Suprapubic skin (tissue), 4 donors: ENCODE measurements at regions not wholly inside any gene's neighbourhood (a gene's known extent, or its start where the extent isn't known, plus 50 kb on each side); places are given as distances from the start of the nearest gene placed in this dataset.

Experiments used
- DNase-seq, 2 donors: peaks; one replicate each; pipeline ENCODE4 v3.0.0-alpha.2; 2019; ENCODE audit warnings: low spot score in 2 of 2
- H3K27ac ChIP-seq: fragments of 200-600 bp; sonication (generic); one replicate; pipeline ENCODE4 v1.5.1; 2019
- H3K27me3 ChIP-seq: fragments of 200-600 bp; sonication (generic); one replicate; pipeline ENCODE4 v1.5.1; 2019
- H3K36me3 ChIP-seq: fragments of 200-600 bp; sonication (generic); one replicate; pipeline ENCODE4 v1.5.1; 2019
- H3K4me1 ChIP-seq: fragments of 200-600 bp; sonication (generic); one replicate; pipeline ENCODE4 v1.5.1; 2019
- H3K4me3 ChIP-seq: fragments of 200-600 bp; sonication (generic); one replicate; pipeline ENCODE4 v1.5.1; 2019; ENCODE audit warnings: mild to moderate bottlenecking
- H3K9me3 ChIP-seq: fragments of 200-600 bp; sonication (generic); one replicate; pipeline ENCODE4 v1.5.1; 2019
- CTCF ChIP-seq, 2 donors: fragments of 200-600 bp in 1 of 2; fragments of 450-650 bp in 1 of 2; sonication (generic) in 1 of 2; IDR thresholded peaks; one replicate each; pipeline ENCODE4 v1.5.1; 2016 to 2019; ENCODE audit warnings: antibody characterized with exemption in 2 of 2, mild to moderate bottlenecking in 1 of 2, moderate library complexity in 1 of 2
- EP300 ChIP-seq: sonication (generic); formaldehyde crosslinking; IDR thresholded peaks from one replicate; pipeline ENCODE4 v1.6.1; 2017; ENCODE audit warnings: antibody characterized with exemption
- POLR2A ChIP-seq, 2 donors: fragments of 450-650 bp; IDR thresholded peaks; one replicate each; pipeline ENCODE4 v1.6.1; 2017; ENCODE audit warnings: antibody characterized with exemption in 2 of 2, mild to moderate bottlenecking in 2 of 2, moderate library complexity in 2 of 2
- POLR2AphosphoS5 ChIP-seq, 3 donors: sonication (generic); formaldehyde crosslinking; IDR thresholded peaks; one replicate each; pipeline ENCODE4 v1.6.1; 2017; ENCODE audit warnings: antibody characterized with exemption in 3 of 3
- WGBS: methylation state at CpG from one replicate; pipeline ENCODE4 v1.1.5; 2018; 5-methylcytosine and 5-hydroxymethylcytosine counted together

GRCh38 chr11:130608287-130608686 lies 159.8 kb downstream of the ADAMTS15 start:
- peaks cover 33% of the 10 kb centered on the region for H3K4me1 ChIP-seq
- no peak for DNase-seq
- no peak overlapping the region for H3K4me3 ChIP-seq
- H3K36me3 ChIP-seq = no peaks in the 10 kb centered on the region
- H3K27ac ChIP-seq = peak overlapping the region; percentile 80
- no peak for TF ChIP-seq EP300
- WGBS = 76% methylated on average over 8 of the region's 8 CpGs
- H3K9me3 ChIP-seq = no peaks in the 10 kb centered on the region
- H3K27me3 ChIP-seq = no peaks in the 10 kb centered on the region

- no peak for TF ChIP-seq CTCF (IDR thresholded peaks at IDR 0.05)
- peak in 2 of 3 donors; percentile 4 to 48 for TF ChIP-seq POLR2AphosphoS5 (IDR thresholded peaks at IDR 0.05)
- no peak for TF ChIP-seq EP300
- no peak for TF ChIP-seq POLR2A (IDR thresholded peaks at IDR 0.05)
- Histone ChIP-seq H3K27me3 (no peaks in the 10 kb centered on the region), H3K4me3 (no peak overlapping the region), H3K4me1 (peaks cover 33% of the 10 kb centered on the region), H3K27ac (peak overlapping the region; percentile 80), H3K36me3 (no peaks in the 10 kb centered on the region), H3K9me3 (no peaks in the 10 kb centered on the region)
- WGBS = 49% methylated on average over 9 of the region's 15 CpGs
- peak; percentile 93 for DNase-seq
Measured at GRCh38 chr11:130609121-130610035, 160.9 kb downstream of the ADAMTS15 start.

GRCh38 chr11:130611791-130612251 lies 163.4 kb downstream of the ADAMTS15 start:
- no peak for TF ChIP-seq POLR2A (IDR thresholded peaks at IDR 0.05)
- no peak for TF ChIP-seq CTCF (IDR thresholded peaks at IDR 0.05)
- TF ChIP-seq EP300 = no peak
- no peak for TF ChIP-seq POLR2AphosphoS5 (IDR thresholded peaks at IDR 0.05)
- Histone ChIP-seq H3K36me3 (no peaks in the 10 kb centered on the region), H3K9me3 (no peaks in the 10 kb centered on the region), H3K27ac (no peak overlapping the region), H3K4me1 (peaks cover 26% of the 10 kb centered on the region), H3K27me3 (no peaks in the 10 kb centered on the region), H3K4me3 (no peak overlapping the region)
- WGBS = 53% methylated on average over 5 of the region's 5 CpGs
- DNase-seq = no peak

- no peaks in the 10 kb centered on the region for H3K27me3 ChIP-seq
- H3K4me1 ChIP-seq = peaks cover 21% of the 10 kb centered on the region
- TF ChIP-seq POLR2A (IDR thresholded peaks at IDR 0.05) (no peak), POLR2AphosphoS5 (IDR thresholded peaks at IDR 0.05) (no peak)
- H3K9me3 ChIP-seq = no peaks in the 10 kb centered on the region
- WGBS = 77% methylated on average over 2 of the region's 2 CpGs
- no peaks in the 10 kb centered on the region for H3K36me3 ChIP-seq
- H3K27ac ChIP-seq = no peak overlapping the region
- DNase-seq = no peak
- no peak overlapping the region for H3K4me3 ChIP-seq
Measured at GRCh38 chr11:130612291-130612851, 163.9 kb downstream of the ADAMTS15 start.

- DNase-seq = no peak
- Histone ChIP-seq H3K36me3 (no peaks in the 10 kb centered on the region), H3K4me1 (peaks cover 12% of the 10 kb centered on the region), H3K27ac (no peak overlapping the region), H3K9me3 (peaks cover 4% of the 10 kb centered on the region), H3K4me3 (no peak overlapping the region), H3K27me3 (no peaks in the 10 kb centered on the region)
- 86% methylated on average over 4 of the region's 4 CpGs for WGBS
- no peak for TF ChIP-seq POLR2AphosphoS5 (IDR thresholded peaks at IDR 0.05)
Measured at GRCh38 chr11:130613396-130613795, 165.0 kb downstream of the ADAMTS15 start.

GRCh38 chr11:130614591-130614990 lies 166.1 kb downstream of the ADAMTS15 start:
- no peak for TF ChIP-seq POLR2AphosphoS5 (IDR thresholded peaks at IDR 0.05)
- TF ChIP-seq CTCF (IDR thresholded peaks at IDR 0.05) = no peak
- no peak for TF ChIP-seq EP300
- TF ChIP-seq POLR2A (IDR thresholded peaks at IDR 0.05) = no peak
- Histone ChIP-seq H3K36me3 (no peaks in the 10 kb centered on the region), H3K27me3 (no peaks in the 10 kb centered on the region), H3K9me3 (peaks cover 4% of the 10 kb centered on the region), H3K4me1 (peaks cover 6% of the 10 kb centered on the region), H3K4me3 (no peak overlapping the region), H3K27ac (no peak overlapping the region)
- DNase-seq = no peak
- WGBS = 70% methylated on average over 3 of the region's 3 CpGs
